CD4-positive, alpha-beta T cell treated with Interleukin-17A for 4 hours (primary cell): ENCODE measurements at regions not wholly inside any gene's neighbourhood (a gene's known extent, or its start where the extent isn't known, plus 50 kb on each side); places are given as distances from the start of the nearest gene placed in this dataset.
"Not testable (repeated sequence)": the region's sequence is repeated elsewhere in the genome, so short reads cannot be mapped to it uniquely, and the experiment has no call there.

ENCODE experiments used
- DNase-seq: peaks from one replicate; pipeline ENCODE4 v3.0.0-alpha.2; 2020; ENCODE audit warnings: mixed read lengths

GRCh38 chr3:182143903-182144302 is 432.2 kb downstream of the SOX2 start:
- DNase-seq, result no peak

DNA sequence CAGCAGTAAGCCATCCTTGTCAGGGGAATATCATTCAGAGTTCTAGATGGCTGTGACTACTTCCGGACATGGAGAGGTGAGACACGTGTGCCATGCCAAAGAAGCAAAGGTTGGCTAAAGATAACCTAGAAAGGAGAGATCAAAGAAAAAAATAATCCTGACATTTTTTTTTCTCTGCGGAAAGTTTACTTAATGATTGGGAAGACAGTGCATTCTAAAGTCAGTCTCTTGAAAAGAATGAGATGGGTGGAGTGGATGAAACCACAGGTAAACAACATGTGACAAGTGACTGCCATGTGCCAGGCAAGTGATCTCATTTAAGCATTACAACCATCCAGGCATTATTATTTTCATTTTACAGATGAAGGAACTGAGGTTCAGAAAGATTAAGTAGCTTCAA is 436.6 kb downstream of the SOX2 start:
- no peak for DNase-seq

GRCh38 chr3:182149594-182149993 is 437.9 kb downstream of the SOX2 start:
- DNase-seq, result no peak

GRCh38 chr3:182156326-182156725 is 444.6 kb downstream of the SOX2 start:
- DNase-seq, result not testable (repeated sequence)

DNA sequence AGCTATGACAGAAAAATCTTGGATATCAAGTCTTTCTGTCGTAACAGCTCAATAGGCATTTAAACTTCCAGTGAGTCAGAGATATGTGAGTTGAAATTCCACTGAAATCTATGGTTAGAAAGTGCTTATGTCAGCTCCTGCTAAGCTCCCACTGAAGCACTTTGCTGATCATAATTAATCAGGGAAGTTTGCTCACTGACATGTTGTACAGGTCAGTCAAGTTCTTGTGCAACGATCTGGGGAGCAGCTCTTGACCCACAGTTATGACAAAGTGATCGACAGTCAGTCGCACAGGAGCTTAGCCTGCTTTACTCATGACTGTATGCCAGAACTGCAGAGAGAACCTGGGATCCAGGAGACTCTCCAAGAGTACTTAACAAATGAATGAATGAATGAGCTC is 453.5 kb downstream of the SOX2 start:
- no peak for DNase-seq

- DNase-seq, result no peak
Observed at GRCh38 chr3:182172534-182172933, 460.8 kb downstream of the SOX2 start.

- no peak for DNase-seq
Observed at GRCh38 chr3:182178488-182179200, 466.9 kb downstream of the SOX2 start.

DNA sequence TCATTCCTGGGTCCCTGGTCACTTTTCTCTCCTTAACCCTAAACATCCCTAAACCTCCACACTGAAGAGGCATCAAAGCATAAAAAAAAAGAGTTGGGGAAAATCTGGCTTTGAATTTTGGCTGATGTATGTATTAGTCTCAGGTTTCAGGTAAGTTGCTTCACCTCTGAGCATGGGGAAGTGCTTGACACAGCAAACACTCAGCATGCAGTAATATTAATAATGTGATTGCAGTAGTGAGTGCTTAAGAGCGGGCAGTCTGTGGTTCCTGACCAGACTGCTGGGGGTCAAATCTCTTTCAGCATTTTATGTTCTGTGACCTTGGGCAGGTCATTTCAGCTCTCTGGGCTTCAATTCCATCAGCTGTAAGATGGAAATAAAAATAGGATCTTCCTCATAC is 467.9 kb downstream of the SOX2 start:
- no peak for DNase-seq

DNA sequence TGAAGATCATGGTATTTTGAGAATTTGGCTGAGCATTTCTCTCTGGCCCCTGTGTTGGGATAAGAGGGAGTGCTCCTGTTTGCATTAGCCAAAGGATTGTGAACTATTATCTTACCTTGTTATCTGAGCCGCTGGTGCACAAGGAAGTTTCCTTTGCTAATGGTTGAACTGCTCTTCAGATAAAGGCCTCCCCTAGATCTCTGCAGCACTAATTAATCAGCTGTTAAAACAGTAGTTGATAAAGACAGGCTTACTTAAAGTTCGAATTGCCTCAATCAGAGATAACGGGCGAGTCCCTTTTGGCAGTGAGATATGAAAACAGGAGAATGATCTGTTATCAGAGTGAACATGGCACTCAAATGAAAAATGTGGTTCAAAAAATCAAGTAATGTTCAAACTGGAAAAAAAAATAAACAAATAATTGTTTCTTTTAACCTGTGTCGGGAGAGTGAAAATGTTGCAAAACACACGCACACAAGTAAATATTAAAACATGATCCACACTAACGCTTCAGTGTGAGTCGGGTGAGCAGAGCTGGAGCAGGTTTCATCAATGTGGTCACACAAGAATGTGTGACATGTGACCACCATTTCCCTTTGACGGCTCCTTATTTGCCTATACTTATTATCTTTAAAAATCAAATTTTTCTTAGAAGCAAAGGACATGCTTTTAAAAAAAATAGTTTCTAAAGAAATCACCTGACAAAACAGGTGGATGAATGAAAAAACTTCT is 469.1 kb downstream of the SOX2 start:
- DNase-seq, result no peak

DNA sequence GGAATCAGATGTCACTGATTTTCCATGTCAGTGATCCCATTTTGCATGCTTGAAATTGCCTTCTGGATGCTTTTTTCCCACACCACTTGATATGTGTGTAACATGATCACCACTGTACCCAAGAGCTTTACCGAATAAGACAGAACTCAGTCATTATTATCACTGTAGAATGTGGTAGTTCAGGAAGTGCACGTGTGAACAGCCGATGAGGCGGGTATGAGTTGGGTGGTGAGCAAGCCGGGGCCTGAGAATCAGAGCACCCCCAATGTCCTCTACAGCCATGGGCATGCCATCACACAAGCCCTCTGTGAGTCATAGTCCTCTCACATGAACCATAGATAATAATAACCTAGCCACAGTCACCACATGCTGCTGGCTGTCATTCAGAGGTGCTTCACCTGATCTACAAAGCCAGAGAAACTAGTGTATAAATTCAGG is 470.8 kb downstream of the SOX2 start:
- no peak for DNase-seq

DNA sequence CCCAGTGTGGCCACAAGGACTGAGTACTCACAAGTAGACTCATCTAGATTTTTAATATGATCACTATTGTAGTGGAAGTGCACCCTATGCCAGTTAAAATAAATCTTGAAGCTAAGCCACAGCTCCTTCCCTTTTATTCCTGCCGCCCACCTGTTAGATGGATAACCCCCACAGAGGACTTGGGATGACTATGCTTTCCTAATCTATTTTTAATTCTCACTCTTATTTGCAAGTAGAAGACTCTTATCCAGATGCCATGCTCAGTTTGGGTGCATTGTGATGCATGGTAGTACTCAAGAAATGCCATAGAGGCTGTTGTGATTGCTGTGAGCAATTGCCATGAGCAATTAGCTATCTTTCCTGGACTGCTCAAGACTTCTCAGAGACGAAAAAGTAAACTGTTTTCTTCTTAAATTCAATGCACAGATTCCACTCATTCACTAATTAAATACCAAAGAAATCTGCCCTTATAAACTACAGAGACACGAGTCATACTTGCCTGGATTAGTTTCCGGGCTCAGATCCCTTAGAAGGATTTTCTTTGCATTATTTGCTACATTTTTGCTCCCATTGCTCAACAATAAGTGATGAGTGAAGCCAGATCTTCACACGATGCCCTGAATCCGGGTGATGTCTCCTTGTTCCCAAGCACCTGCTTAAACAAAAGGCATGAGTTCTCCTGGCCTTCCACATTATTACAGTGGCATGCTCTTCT is 472.1 kb downstream of the SOX2 start:
- no peak for DNase-seq

- DNase-seq, result no peak
Observed at GRCh38 chr3:182185313-182185712, 473.6 kb downstream of the SOX2 start.

- no peak for DNase-seq
Observed at GRCh38 chr3:182190056-182190455, 478.3 kb downstream of the SOX2 start.

DNA sequence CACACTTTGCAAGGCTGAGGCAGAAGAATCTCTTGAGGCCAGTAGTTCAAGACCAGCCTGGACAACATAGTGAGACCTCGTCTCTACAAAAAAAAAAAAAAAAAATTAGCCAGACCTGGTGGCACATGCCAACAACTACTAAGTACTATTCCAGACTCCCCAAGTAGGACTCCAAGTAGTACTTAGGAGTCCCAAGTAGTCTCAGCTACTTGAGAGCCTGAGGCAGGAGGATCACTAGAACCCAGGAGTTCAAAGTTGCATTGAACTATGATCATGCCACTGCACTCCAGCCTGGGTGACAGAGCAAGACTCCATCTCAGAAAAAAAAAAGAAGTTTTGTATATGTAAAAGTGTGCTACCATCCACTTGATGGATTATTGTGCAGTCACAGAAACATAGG is 486.6 kb downstream of the SOX2 start:
- no peak for DNase-seq

DNA sequence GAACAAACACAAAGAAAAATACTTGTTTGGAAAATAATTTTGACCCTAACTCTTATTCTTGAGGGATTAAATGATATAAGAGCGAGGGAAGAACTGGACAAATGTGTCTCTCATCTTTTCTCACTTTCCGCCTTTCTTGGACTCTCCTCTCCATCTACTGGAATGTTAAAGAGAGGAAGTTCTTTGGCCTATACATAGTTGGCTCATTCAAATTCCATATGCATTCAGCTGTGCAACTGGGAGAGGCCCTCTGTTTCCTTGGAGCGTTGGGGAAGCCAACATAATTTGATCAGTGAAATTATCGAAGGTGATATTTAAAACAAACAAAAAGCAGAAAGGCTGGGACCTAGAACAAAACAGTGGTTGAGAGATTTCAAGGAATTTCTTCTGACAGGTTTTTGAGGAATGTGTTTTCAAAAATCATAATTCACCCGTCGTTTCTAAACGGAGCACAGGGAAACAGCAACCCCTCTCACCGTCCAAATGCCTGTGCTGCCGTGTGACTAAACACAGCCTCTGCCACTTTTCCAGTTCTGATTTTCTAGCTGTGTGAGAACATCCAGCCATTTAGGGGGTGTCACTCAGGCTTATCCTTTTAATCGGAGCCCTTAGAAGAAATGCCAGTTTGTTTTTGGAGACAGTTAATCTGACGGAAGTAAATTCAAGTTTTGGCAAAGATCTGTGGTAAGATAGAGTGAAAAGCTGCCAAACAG is 489.9 kb downstream of the SOX2 start:
- DNase-seq, result no peak

DNA sequence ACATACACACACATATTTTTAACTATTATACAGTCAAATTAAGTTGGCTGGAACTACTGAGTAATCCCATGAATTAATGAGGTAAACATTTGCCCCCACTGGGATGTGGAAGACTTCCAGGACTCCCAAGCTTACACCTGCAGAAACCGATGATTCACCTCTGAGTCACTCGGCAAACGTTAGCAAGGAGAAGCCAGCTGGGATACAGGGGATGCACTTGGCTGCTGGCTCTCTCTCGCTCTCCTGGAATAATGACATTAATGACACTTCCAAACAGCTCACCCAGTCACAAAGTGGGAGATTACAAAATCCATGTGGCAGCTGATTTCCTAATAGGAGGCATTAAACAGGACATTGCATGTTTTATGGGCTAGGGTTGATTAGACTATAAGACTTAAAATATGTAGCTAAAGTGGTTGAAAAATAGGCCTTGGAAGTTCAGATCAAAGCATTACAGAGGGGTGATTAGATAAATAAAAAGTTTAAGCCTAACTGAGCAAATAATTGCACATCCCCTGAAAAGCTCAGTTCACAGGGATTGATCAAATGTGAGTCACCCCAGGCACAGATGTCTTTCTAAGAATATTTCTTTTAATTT is 500.9 kb downstream of the SOX2 start:
- no peak for DNase-seq

- no peak for DNase-seq
Observed at GRCh38 chr3:182214416-182214815, 502.7 kb downstream of the SOX2 start.

DNA sequence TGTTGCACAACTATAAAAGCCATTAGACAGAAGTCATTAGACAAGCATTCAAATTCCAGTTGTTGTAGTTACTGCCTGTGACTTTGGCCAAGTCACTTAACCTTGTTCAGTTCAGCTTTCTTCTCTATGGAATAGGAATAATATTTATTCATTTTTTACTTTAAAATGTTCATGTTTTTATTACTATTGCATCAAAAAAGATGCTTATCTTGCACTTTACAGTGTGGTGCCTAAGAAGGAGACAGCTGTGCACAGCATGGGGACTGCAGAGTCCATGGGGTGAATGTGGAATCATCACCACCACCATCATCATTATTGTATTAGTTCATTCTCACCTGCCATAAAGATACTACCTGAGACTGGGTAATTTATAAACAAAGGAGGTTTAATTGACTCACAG is 504.2 kb downstream of the SOX2 start:
- DNase-seq, result no peak

- no peak for DNase-seq
Observed at GRCh38 chr3:182216311-182216970, 504.7 kb downstream of the SOX2 start.

DNA sequence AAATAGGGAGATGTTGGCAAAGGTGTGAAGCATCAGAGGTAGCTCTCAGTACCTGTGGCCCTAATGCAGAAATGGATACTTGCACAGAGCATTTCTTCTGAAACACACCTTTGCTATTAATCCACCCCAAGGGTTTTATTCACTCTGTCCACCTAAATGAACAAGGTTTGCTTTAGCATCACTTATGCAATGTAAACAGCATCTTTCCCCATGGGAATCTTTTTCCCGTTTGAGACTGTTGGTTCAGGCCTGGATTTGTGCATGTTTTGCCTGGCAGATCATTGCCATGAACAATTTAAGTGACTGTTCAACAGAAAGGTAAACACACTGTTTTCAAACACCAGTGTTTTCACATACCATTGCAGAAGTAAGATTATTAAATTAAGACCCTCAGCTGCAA is 508.3 kb downstream of the SOX2 start:
- no peak for DNase-seq

GRCh38 chr3:182220471-182220870 is 508.7 kb downstream of the SOX2 start:
- DNase-seq, result no peak

- DNase-seq, result no peak
Observed at GRCh38 chr3:182226995-182227394, 515.3 kb downstream of the SOX2 start.
